ENCODE measurements at regions not wholly inside any gene's neighbourhood (a gene's known extent, or its start where the extent isn't known, plus 50 kb on each side); places are given as distances from the start of the nearest gene placed in this dataset.

GRCh38 chr20:61159957-61160686 is 91.9 kb upstream of the CDH4 start:
- no peak for TF ChIP-seq CTCF (conservative IDR thresholded peaks at IDR 0.05; ENCODE audit: low read depth, low read length)
- no peak for TF ChIP-seq SMC3 (IDR thresholded peaks at IDR 0.05; ENCODE audit: low read depth, low read length)
- TF ChIP-seq POLR2A (IDR thresholded peaks at IDR 0.05; ENCODE audit: low read depth, low read length) = no peak
- TF ChIP-seq MAFK (IDR thresholded peaks at IDR 0.05; ENCODE audit: low read depth, low read length) = no peak
- TF ChIP-seq RCOR1 (IDR thresholded peaks at IDR 0.05; ENCODE audit: insufficient replicate concordance, low read length) = no peak
- TF ChIP-seq MAZ (IDR thresholded peaks at IDR 0.05; ENCODE audit: borderline replicate concordance, low read depth, low read length) = no peak
- TF ChIP-seq FOS (IDR thresholded peaks at IDR 0.05; ENCODE audit: low read depth, low read length) = no peak
- TF ChIP-seq RFX5 (IDR thresholded peaks at IDR 0.05; ENCODE audit: low read depth, low read length) = no peak
